ENCODE measurements at regions not wholly inside any gene's neighbourhood (a gene's known extent, or its start where the extent isn't known, plus 50 kb on each side); places are given as distances from the start of the nearest gene placed in this dataset.

- DNase-seq: peak; percentile 5 to 54
Observed at GRCh38 chr2:235170536-235171521, 219.0 kb downstream of the SH3BP4 start.

DNA sequence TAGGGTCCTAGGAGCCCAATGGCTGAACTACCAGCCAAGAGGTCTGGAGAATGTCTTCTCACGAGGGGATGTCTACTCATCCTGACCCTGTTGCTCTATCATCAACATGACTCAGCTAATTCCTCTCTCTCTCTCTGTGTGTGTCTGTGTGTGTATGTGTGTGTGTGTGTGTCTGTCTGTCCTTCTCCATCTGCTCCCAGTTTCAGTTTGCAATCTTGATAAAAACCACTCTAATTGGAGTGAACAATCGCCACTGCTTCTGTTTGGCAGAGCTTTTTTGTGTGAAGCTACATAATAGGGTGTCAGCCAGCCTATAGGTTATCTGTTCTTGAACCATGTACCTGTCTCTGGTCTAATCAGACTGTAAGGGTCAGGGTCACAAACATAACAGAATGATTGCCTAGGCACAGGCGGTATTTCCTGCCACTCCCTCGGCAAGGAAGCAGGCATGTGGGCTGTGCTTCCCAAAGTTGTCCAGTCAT is 219.8 kb downstream of the SH3BP4 start:
- peak in 1 of 2 experiments; percentile 4 for DNase-seq

DNA sequence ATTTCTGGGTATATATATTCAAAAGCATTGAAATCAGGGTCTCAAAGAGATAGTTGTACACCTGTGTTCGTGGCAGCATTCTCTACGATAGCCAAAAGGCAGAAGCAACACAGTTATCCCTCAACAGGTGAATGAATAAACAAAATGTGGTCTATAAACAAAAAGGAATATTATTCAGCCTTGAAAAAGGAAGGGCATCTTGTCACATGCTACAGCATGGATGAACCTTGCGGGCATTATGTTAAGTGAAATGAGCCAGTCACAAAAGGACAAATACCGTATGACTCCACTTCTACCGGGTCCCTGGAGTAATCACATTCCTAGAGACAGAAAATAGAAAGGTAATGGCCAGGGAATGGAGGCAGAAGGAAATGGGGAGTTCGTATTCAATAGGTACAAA is 228.8 kb downstream of the SH3BP4 start:
- no peak for DNase-seq

DNA sequence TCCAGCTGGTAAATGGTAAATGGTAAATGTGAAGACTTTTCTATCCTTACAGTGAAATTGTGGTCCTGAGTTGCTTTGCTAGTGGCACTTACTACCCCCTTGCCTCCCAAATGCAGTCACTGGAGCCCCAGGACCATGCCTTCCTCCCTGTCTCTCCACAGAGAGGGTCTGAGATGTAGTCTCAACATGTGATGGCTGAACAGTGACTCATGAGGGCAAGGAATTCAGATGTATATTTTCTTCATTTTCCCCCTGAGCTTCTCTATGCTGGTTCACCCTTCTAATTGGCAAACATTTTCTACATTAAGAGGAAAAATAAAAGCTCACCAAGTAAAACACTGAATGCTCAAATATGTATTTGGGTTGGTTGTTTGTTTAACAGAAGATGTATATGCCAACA is 232.0 kb downstream of the SH3BP4 start:
- DNase-seq: no peak

GRCh38 chr2:235187806-235188205 is 236.0 kb downstream of the SH3BP4 start:
- no peak for DNase-seq

- DNase-seq: no peak
Observed at GRCh38 chr2:235191486-235191885, 239.7 kb downstream of the SH3BP4 start.

GRCh38 chr2:235191978-235192377 is 240.2 kb downstream of the SH3BP4 start:
- DNase-seq: no peak

DNA sequence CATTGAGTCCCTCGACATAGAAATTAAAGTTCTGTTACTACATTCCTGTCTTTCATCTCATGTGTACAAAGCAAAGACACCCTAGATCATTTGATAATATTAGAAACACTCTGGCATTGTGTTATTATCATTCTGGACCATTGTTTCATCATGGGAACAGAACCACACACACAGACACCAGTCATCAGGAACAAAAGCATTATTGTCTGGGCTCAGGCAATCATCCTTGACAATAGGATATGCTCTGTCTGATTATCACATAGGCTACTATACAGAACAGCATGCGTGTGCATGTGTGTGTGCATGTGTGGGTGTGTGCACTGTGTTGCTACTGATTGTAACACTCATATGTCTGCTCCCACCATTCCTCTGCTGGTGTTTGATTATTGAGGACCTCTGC is 242.5 kb downstream of the SH3BP4 start:
- DNase-seq: no peak

DNA sequence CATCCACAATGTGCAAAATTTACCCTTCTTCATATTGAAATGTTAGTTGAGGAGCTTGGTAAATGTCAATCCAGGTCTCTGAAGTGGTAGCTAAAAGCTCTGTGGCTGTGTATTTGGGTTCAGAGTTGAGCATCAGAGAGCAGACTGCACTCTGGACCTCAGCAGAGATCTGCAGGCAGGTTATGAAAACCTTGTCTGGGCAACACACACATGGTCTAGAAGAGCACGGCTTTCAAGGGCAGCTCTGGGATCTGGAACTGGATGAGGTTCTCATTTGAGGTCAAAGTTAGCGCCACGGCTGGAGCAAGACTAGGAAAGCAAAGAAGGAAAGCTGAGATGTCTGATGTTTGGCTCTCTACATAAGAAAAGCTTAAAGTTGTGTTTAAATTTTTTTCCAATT is 243.0 kb downstream of the SH3BP4 start:
- no peak for DNase-seq

- DNase-seq: no peak
Observed at GRCh38 chr2:235195921-235196320, 244.1 kb downstream of the SH3BP4 start.

DNA sequence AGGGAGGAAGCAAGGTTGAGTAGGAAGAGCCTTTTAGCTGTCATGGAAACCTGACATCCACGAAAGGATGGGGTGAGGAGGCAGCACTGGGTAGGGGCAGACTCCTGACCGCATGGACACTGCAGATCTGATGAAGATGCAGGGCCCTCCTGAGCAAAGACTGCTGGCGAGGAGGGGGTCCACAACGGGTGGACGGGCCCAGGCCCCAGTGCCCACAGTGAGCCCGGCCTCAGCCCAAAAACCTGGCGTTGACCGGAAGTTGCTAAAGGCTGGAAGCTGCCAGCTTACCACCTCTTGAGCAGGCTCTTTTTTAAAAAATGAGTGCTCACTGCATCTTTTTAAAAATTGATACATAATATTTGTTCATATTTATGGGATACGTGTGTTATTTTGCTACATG is 247.3 kb downstream of the SH3BP4 start:
- DNase-seq: no peak

DNA sequence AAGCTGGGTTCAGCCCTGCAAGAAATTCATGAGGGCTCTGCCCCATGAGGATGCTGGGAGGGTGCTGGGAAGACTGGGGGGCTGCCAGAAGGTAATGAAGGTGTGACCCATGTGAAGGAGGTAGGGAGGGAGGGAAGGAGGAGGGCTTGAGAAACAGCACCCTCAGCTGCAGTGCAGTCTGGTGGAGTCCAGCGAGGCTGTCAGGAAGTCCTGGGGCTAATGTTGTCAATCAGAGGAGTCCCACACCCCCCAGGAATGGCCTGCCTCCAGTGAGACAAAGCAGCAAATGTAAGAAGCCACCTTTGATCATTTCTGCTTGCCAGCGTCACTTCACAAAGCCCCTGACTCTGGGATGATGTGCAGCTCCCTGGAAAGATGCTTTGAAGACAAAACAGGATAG is 248.4 kb downstream of the SH3BP4 start:
- no peak for DNase-seq

DNA sequence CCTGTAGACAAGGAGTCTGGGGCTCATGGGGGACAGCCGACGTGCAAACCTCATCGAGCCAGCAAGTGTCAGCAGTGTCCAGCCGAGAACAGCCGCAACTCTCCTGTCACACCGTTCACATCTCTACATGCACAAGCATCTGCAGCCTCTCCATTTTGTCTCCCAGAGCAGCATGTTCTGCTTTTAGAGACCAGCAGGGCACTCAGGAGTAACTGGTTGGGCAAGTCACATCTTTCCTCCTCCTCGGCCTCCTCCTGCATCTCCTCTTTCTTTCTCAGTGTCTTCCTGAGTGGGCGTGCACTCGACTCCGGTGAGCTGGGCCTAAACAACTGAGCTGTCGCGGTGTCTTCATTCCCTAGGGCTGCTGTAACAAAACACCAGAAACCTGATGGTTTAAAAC is 249.9 kb downstream of the SH3BP4 start:
- no peak for DNase-seq

- DNase-seq: no peak
Observed at GRCh38 chr2:235204948-235205347, 253.1 kb downstream of the SH3BP4 start.

DNA sequence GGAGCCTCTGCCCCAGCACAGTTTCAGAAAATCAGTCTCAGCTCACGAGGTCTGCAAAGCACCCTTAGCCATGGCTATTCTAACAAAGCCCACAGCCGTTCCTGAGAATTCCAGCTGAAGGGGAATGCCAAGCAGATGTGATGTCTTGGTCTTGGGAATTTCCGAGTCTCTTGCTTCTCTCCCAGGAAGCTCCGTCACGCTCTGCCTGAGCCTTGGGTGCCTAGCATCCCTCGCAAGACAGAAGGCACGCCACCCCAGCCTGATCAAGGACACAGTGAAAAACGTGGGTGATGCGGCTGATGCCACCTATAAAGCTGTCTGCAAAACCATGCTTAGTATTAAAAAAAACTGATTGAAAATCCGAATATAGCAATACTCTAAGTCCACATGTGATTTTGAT is 254.6 kb downstream of the SH3BP4 start:
- no peak for DNase-seq

GRCh38 chr2:235206980-235207579 is 255.3 kb downstream of the SH3BP4 start:
- no peak for DNase-seq

DNA sequence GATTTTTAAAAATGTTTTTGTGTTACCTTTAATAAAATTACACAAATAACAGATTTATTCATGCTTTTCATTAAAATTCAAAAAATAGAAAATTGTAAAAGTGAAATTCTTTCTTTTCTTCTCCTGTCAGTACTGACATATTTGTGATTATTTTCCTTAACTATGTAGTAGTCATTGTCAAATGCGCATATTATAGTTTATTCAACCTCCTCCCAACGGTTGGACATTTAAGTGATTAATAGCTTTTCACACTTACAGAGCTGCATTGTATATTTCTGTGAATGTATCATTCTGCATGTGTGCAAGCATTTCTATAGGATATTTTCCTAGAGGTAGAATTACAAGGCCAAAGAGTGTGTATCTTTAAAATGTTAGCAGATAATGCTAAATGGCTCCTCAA is 259.2 kb downstream of the SH3BP4 start:
- DNase-seq: no peak

- peak in 1 of 2 experiments; percentile 39 for DNase-seq
Observed at GRCh38 chr2:235212501-235213158, 260.8 kb downstream of the SH3BP4 start.

DNA sequence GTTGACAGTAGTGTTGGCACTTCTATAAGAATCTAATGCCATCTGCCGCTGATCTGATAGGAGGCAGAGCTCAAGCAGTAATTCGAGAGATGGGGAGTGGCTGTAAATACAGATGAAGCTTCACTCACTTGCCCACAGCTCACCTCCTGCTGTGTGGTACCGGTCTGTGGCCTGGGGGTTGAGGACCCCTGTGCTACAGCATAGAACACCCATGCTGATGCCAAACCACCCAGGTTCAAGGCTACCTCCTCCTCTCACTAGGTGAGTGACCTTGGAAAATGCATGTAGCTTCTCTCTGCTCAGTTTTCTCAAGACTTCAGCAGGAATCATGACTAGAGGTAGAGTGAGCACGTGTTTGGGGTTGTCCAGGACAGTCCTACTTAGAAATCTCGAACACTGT is 263.4 kb downstream of the SH3BP4 start:
- peak; percentile 61 to 81 for DNase-seq

GRCh38 chr2:235216901-235217300 is 265.1 kb downstream of the SH3BP4 start:
- DNase-seq: no peak

DNA sequence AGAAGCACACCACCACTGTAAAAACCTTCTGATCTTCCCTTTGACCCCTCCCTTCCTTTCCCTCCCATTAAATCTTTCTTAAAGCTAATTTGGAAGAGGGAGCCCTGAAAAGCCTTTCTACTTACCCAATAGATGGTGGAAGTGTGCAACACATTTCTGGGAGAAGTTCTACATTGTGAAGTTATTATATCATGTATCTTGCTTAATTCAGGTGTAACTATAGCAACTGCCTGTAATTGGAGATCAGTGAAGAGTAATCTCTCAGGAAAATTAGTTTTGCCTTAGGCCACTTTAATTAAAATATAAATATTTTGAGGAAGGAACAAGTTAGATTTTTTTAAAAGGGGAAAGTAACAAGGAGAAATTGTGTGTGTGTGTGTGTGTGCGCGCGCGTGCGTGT is 266.0 kb downstream of the SH3BP4 start:
- DNase-seq: no peak

DNA sequence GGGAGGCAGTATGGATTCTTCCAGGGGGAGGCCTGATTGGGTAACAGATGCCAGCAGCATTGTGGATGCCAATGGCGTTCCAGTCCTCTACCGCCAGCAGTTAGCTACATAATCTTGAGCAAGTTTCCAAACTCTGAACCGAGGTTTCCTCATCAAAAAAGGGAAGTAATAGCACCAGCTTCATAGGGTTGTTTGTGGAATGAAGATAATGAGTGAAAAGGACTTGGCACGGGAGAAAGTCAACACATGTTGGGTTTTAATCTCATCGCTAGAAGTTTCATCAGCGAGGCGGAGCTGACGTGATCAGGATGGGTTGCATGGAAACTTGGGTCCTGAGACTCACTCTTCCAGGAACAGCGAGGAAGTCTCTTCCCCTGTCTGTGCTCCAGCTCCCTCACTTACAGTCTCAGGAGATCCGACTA is 266.7 kb downstream of the SH3BP4 start:
- DNase-seq: no peak

GRCh38 chr2:235219048-235219447 is 267.2 kb downstream of the SH3BP4 start:
- no peak for DNase-seq

- DNase-seq: no peak
Observed at GRCh38 chr2:235220331-235220730, 268.5 kb downstream of the SH3BP4 start.
